ENCODE measurements at regions not wholly inside any gene's neighbourhood (a gene's known extent, or its start where the extent isn't known, plus 50 kb on each side); places are given as distances from the start of the nearest gene placed in this dataset.

- no peaks in the 10 kb centered on the region for H3K9me3 ChIP-seq (ENCODE audit: low read depth)
- TF ChIP-seq EZH2 (IDR thresholded peaks at IDR 0.05; ENCODE audit: insufficient read depth, poor library complexity, severe bottlenecking): no peak
- no peak for TF ChIP-seq EZH2phosphoT487 (IDR thresholded peaks at IDR 0.05; ENCODE audit: insufficient read depth, low read depth)
- in situ Hi-C loops (cut with MboI): no loop called here
- no peaks in the 10 kb centered on the region for H3K9me2 ChIP-seq (ENCODE audit: insufficient read depth)
- WGBS, 2 experiments (ENCODE audit: low coverage in 1 of 2, low lambda C conversion rate in 2 of 2, missing lambda C conversion rate in 2 of 2): 93 to 98% methylated on average over 3 of the region's 3 CpGs
- no peaks in the 10 kb centered on the region for H3K27me3 ChIP-seq (replicated peaks; ENCODE audit: insufficient read depth)
- no peak for DNase-seq
- no peak overlapping the region for H3K4me3 ChIP-seq
- no peaks in the 10 kb centered on the region for H4K20me1 ChIP-seq (ENCODE audit: insufficient read depth)
- H3K4me1 ChIP-seq (ENCODE audit: insufficient read depth): peaks cover 23% of the 10 kb centered on the region
- H3K4me2 ChIP-seq (ENCODE audit: unreplicated experiment): no peak overlapping the region
- no peak overlapping the region for H3K27ac ChIP-seq
- no peak overlapping the region for H3K9ac ChIP-seq
- no peak overlapping the region for H2AFZ ChIP-seq
- H3K36me3 ChIP-seq (ENCODE audit: low read depth): no peaks in the 10 kb centered on the region
- H3K79me2 ChIP-seq (ENCODE audit: insufficient read depth): no peaks in the 10 kb centered on the region
- H3F3A ChIP-seq (ENCODE audit: insufficient read depth): peaks cover 23% of the 10 kb centered on the region
Measured at GRCh38 chr3:107983247-107983646, 107.6 kb downstream of the CD47 start.

GRCh38 chr3:107982165-107982564 is 108.7 kb downstream of the CD47 start:
- Histone ChIP-seq H3K27ac (no peak overlapping the region), H3K9me3 (ENCODE audit: low read depth) (no peaks in the 10 kb centered on the region), H3K9me2 (ENCODE audit: insufficient read depth) (no peaks in the 10 kb centered on the region), H4K20me1 (ENCODE audit: insufficient read depth) (no peaks in the 10 kb centered on the region), H3K9ac (no peak overlapping the region), H3K4me3 (no peak overlapping the region), H3K36me3 (ENCODE audit: low read depth) (no peaks in the 10 kb centered on the region), H3K4me2 (ENCODE audit: unreplicated experiment) (no peak overlapping the region), H3K79me2 (ENCODE audit: insufficient read depth) (no peaks in the 10 kb centered on the region), H3K4me1 (ENCODE audit: insufficient read depth) (peaks cover 14% of the 10 kb centered on the region), H2AFZ (no peak overlapping the region), H3K27me3 (replicated peaks; ENCODE audit: insufficient read depth) (no peaks in the 10 kb centered on the region), H3F3A (ENCODE audit: insufficient read depth) (peaks cover 12% of the 10 kb centered on the region)
- DNase-seq: no peak
- TF ChIP-seq EZH2phosphoT487 (IDR thresholded peaks at IDR 0.05; ENCODE audit: insufficient read depth, low read depth): no peak
- TF ChIP-seq EZH2 (IDR thresholded peaks at IDR 0.05; ENCODE audit: insufficient read depth, poor library complexity, severe bottlenecking): no peak
- 11 to 21% methylated on average over 1 of the region's 1 CpG for WGBS, 2 experiments (ENCODE audit: low coverage in 1 of 2, low lambda C conversion rate in 2 of 2, missing lambda C conversion rate in 2 of 2)
- in situ Hi-C loops (cut with MboI): no loop called here

GRCh38 chr3:107981471-107982111 is 109.2 kb downstream of the CD47 start:
- peak; percentile 23 for DNase-seq
- H3K36me3 ChIP-seq (ENCODE audit: low read depth): no peaks in the 10 kb centered on the region
- H3K4me2 ChIP-seq (ENCODE audit: unreplicated experiment): no peak overlapping the region
- peaks cover 6% of the 10 kb centered on the region for H3F3A ChIP-seq (ENCODE audit: insufficient read depth)
- no peaks in the 10 kb centered on the region for H3K27me3 ChIP-seq (replicated peaks; ENCODE audit: insufficient read depth)
- peaks cover 9% of the 10 kb centered on the region for H3K4me1 ChIP-seq (ENCODE audit: insufficient read depth)
- no peaks in the 10 kb centered on the region for H3K9me2 ChIP-seq (ENCODE audit: insufficient read depth)
- no peaks in the 10 kb centered on the region for H3K79me2 ChIP-seq (ENCODE audit: insufficient read depth)
- no peak overlapping the region for H3K9ac ChIP-seq
- H3K27ac ChIP-seq: no peak overlapping the region
- WGBS, 2 experiments (ENCODE audit: low coverage in 1 of 2, low lambda C conversion rate in 2 of 2, missing lambda C conversion rate in 2 of 2): 33 to 36% methylated on average over 7 of the region's 7 CpGs
- in situ Hi-C loops (cut with MboI): no loop called here
- no peaks in the 10 kb centered on the region for H4K20me1 ChIP-seq (ENCODE audit: insufficient read depth)
- H3K4me3 ChIP-seq: no peak overlapping the region
- TF ChIP-seq EZH2 (IDR thresholded peaks at IDR 0.05; ENCODE audit: insufficient read depth, poor library complexity, severe bottlenecking): no peak
- no peak for TF ChIP-seq EZH2phosphoT487 (IDR thresholded peaks at IDR 0.05; ENCODE audit: insufficient read depth, low read depth)
- H3K9me3 ChIP-seq (ENCODE audit: low read depth): no peaks in the 10 kb centered on the region
- H2AFZ ChIP-seq: no peak overlapping the region

- H3K4me1 ChIP-seq (ENCODE audit: insufficient read depth): peaks cover 5% of the 10 kb centered on the region; the same call in 1 of the 2 replicates
- H3K36me3 ChIP-seq (ENCODE audit: low read depth): no peaks in the 10 kb centered on the region
- TF ChIP-seq EZH2 (IDR thresholded peaks at IDR 0.05; ENCODE audit: insufficient read depth, poor library complexity, severe bottlenecking) (no peak), EZH2phosphoT487 (IDR thresholded peaks at IDR 0.05; ENCODE audit: insufficient read depth, low read depth) (no peak)
- no peak overlapping the region for H3K9ac ChIP-seq
- no peaks in the 10 kb centered on the region for H3F3A ChIP-seq (ENCODE audit: insufficient read depth)
- no peaks in the 10 kb centered on the region for H3K9me3 ChIP-seq (ENCODE audit: low read depth)
- no peaks in the 10 kb centered on the region for H4K20me1 ChIP-seq (ENCODE audit: insufficient read depth)
- H3K79me2 ChIP-seq (ENCODE audit: insufficient read depth): no peaks in the 10 kb centered on the region
- no peak for DNase-seq
- no peaks in the 10 kb centered on the region for H3K9me2 ChIP-seq (ENCODE audit: insufficient read depth)
- H3K27ac ChIP-seq: no peak overlapping the region
- no peak overlapping the region for H3K4me2 ChIP-seq (ENCODE audit: unreplicated experiment)
- H2AFZ ChIP-seq: no peak overlapping the region
- WGBS, 2 experiments (ENCODE audit: low coverage in 1 of 2, low lambda C conversion rate in 2 of 2, missing lambda C conversion rate in 2 of 2): 58 to 60% methylated on average over 6 of the region's 6 CpGs
- no peaks in the 10 kb centered on the region for H3K27me3 ChIP-seq (replicated peaks; ENCODE audit: insufficient read depth)
- no peak overlapping the region for H3K4me3 ChIP-seq
- in situ Hi-C loops (cut with MboI): no loop called here
Measured at GRCh38 chr3:107979538-107979937, 111.3 kb downstream of the CD47 start.
